Panc1 (cell line): ENCODE measurements at regions not wholly inside any gene's neighbourhood (a gene's known extent, or its start where the extent isn't known, plus 50 kb on each side); places are given as distances from the start of the nearest gene placed in this dataset.
A peak's percentile ranks its signal among the peaks of the same experiment; 100 is the strongest.

Experiments
- ATAC-seq: fragments of 200-7000 bp; cut with Tn5 transposase; 2 replicates; pipeline ENCODE4 v1.9.1; 2020; ENCODE audit warnings: mild to moderate bottlenecking, moderate library complexity
- BruUV-seq: library from RNA; stranded (reverse); fragments of 400-500 nt; replicated peaks from 2 replicates; lab custom pipeline; 2021; lab: Mats Ljungman, UMichigan
- CTCF ChIA-PET: fragments of 300-600 bp; sonication (Branson Sonifier 250); formaldehyde crosslinking; loops from one replicate; lab custom pipeline; 2022; ENCODE audit warnings: antibody characterized with exemption; lab: Charles Lee
- POLR2A ChIA-PET: fragments of 300-600 bp; sonication (Branson Sonifier 250); formaldehyde crosslinking; loops from one replicate; lab custom pipeline; 2022; ENCODE audit warnings: antibody characterized with exemption; lab: Charles Lee
- DNase-seq: peaks from one replicate; pipeline ENCODE4 v3.0.0-alpha.2; 2010; ENCODE audit warnings: low read depth, low spot score
- H3K27ac ChIP-seq: 2 replicates; pipeline ENCODE4 v1.5.1; 2011; ENCODE audit warnings: mild to moderate bottlenecking, low read length, inconsistent platforms
- H3K27me3 ChIP-seq: fragments of 200-500 bp; sonication (Bioruptor generic); 2 replicates; pipeline ENCODE4 v1.6.0; 2014; ENCODE audit warnings: low read length, inconsistent platforms; ENCODE audit not compliant: control insufficient read depth, insufficient read depth
- H3K36me3 ChIP-seq: fragments of 200-500 bp; sonication (Bioruptor generic); 2 replicates; pipeline ENCODE4 v1.5.1; 2014; ENCODE audit warnings: inconsistent platforms, mild to moderate bottlenecking, low read length, moderate library complexity; ENCODE audit not compliant: control insufficient read depth, insufficient read depth
- H3K4me1 ChIP-seq: 2 replicates; pipeline ENCODE4 v1.5.1; 2011; ENCODE audit warnings: inconsistent platforms, mild to moderate bottlenecking, low read length, moderate library complexity; ENCODE audit not compliant: control insufficient read depth, insufficient read depth
- H3K4me3 ChIP-seq, 2 experiments: 2 replicates each; pipeline ENCODE4 v1.5.1; 2011 to 2012; ENCODE audit warnings: low read depth in 2 of 2, low read length in 2 of 2, mild to moderate bottlenecking in 2 of 2, inconsistent platforms in 1 of 2, moderate library complexity in 1 of 2
- H3K9me3 ChIP-seq: fragments of 200-500 bp; sonication (Bioruptor generic); 2 replicates; pipeline ENCODE4 v1.5.1; 2014; ENCODE audit warnings: low read depth, mild to moderate bottlenecking, inconsistent platforms, low read length, moderate library complexity; ENCODE audit not compliant: control insufficient read depth, insufficient read depth
- CTCF ChIP-seq: fragments of 450-650 bp; IDR thresholded peaks from 2 replicates; pipeline ENCODE4 v1.5.1; 2017; ENCODE audit warnings: mild to moderate bottlenecking
- POLR2AphosphoS5 ChIP-seq: IDR thresholded peaks from 2 replicates; pipeline ENCODE4 v1.6.1; 2012; ENCODE audit warnings: mild to moderate bottlenecking, low read depth, low read length, moderate library complexity
- REST ChIP-seq, 2 experiments: IDR thresholded peaks; 2 replicates each; pipeline ENCODE4 v1.6.1; 2011 to 2012; ENCODE audit warnings: low read depth in 2 of 2, control low read depth in 1 of 2, low read length in 1 of 2, mild to moderate bottlenecking in 1 of 2, moderate library complexity in 1 of 2; ENCODE audit not compliant: insufficient read depth in 1 of 2
- SIN3A ChIP-seq: IDR thresholded peaks from 2 replicates; pipeline ENCODE4 v1.6.1; 2012; ENCODE audit warnings: low read depth, mild to moderate bottlenecking, low read length, moderate library complexity, borderline replicate concordance; ENCODE audit not compliant: insufficient read depth
- TCF7L2 ChIP-seq: IDR thresholded peaks from 2 replicates; pipeline ENCODE4 v1.6.1; 2011; ENCODE audit warnings: mild to moderate bottlenecking, low read depth, low read length, inconsistent platforms
- in situ Hi-C: cut with HindIII; loops from 2 replicates; pipeline ENCODE4 v1.10.0; 2016; ENCODE audit warnings: low sequenced_read_pairs, low pct_unique_long_range_greater_than_20kb
- intact Hi-C: fragments of 100-400 bp; cut with micrococcal nuclease; formaldehyde crosslinking; loops from one replicate; pipeline ENCODE4 v1.10.0; 2022; ENCODE audit not compliant: unreplicated experiment

- no TSS peak for BruUV-seq
- intact Hi-C loops: no loop called here
- Histone ChIP-seq H3K36me3 (no peaks in the 10 kb centered on the region), H3K4me1 (no peaks in the 10 kb centered on the region), H3K4me3 (no peak overlapping the region), H3K27ac (no peak overlapping the region), H3K27me3 (no peaks in the 10 kb centered on the region), H3K9me3 (no peaks in the 10 kb centered on the region)
- ChIA-PET CTCF (no interaction called here), POLR2A (no interaction called here)
- in situ Hi-C loops: no loop called here
- TF ChIP-seq POLR2AphosphoS5: no peak
- ATAC-seq (no peak), DNase-seq (peak; percentile 35)
Observed at GRCh38 chr6:97947841-97948240, 664.8 kb upstream of the MMS22L start.

- intact Hi-C loops: no loop called here
Observed at GRCh38 chr6:97958134-97958533, 675.1 kb upstream of the MMS22L start.

More at GRCh38 chr6:97958134-97958533, 675.1 kb upstream of the MMS22L start:
- no peak overlapping the region for H3K27ac ChIP-seq
- DNase-seq (no peak), ATAC-seq (no peak)
- no peaks in the 10 kb centered on the region for H3K36me3 ChIP-seq
- ChIA-PET POLR2A (no interaction called here), CTCF (no interaction called here)
- no peaks in the 10 kb centered on the region for H3K9me3 ChIP-seq
- no TSS peak for BruUV-seq
- no peak overlapping the region for H3K4me3 ChIP-seq
- no peaks in the 10 kb centered on the region for H3K27me3 ChIP-seq
- in situ Hi-C loops: no loop called here
- no peak for TF ChIP-seq SIN3A
- TF ChIP-seq REST (IDR thresholded peaks at IDR 0.05; ENCODE audit: insufficient read depth in 1 of 2, low read depth in 2 of 2, low read length in 1 of 2): no peak
- TF ChIP-seq CTCF: no peak
- TF ChIP-seq TCF7L2: no peak
- no peak for TF ChIP-seq POLR2AphosphoS5
- H3K4me1 ChIP-seq: no peaks in the 10 kb centered on the region
